Astrocyte (in vitro differentiated cells and primary cell): ENCODE measurements at regions not wholly inside any gene's neighbourhood (a gene's known extent, or its start where the extent isn't known, plus 50 kb on each side); places are given as distances from the start of the nearest gene placed in this dataset.

Experiments
- CTCF ChIP-seq: IDR thresholded peaks from 2 replicates; pipeline ENCODE4 v1.5.1; 2011; ENCODE audit warnings: low read depth, mild to moderate bottlenecking, inconsistent platforms, low read length, moderate library complexity; ENCODE audit not compliant: insufficient read depth
- EZH2 ChIP-seq: IDR thresholded peaks from 2 replicates; pipeline ENCODE4 v1.6.1; 2012; ENCODE audit warnings: mild to moderate bottlenecking, low read length, inconsistent platforms; ENCODE audit not compliant: insufficient read depth

- no peak for TF ChIP-seq CTCF
- TF ChIP-seq EZH2, result no peak
These were observed 596.0 kb downstream of the SEMA5A start for GRCh38 chr5:8949908-8950307.
